Fibroblast of pulmonary artery (primary cell): ENCODE measurements at regions not wholly inside any gene's neighbourhood (a gene's known extent, or its start where the extent isn't known, plus 50 kb on each side); places are given as distances from the start of the nearest gene placed in this dataset.

Experiments
- DNase-seq: peaks from one replicate; pipeline ENCODE4 v3.0.0-alpha.2; 2010; ENCODE audit warnings: low read depth
- H3K4me3 ChIP-seq: replicated peaks from 2 replicates; pipeline ENCODE4 v1.5.1; 2011; ENCODE audit warnings: low read depth, mild to moderate bottlenecking, control low read depth, low read length, moderate library complexity
- CTCF ChIP-seq: IDR thresholded peaks from 2 replicates; pipeline ENCODE4 v1.5.1; 2011; ENCODE audit warnings: mild to moderate bottlenecking, control low read depth, low read length, inconsistent platforms; ENCODE audit errors: missing control alignments

GRCh38 chr22:48267681-48268080 is 1505.2 kb downstream of the TBC1D22A start:
- H3K4me3 ChIP-seq, result no peak overlapping the region
- DNase-seq, result no peak
- no peak for TF ChIP-seq CTCF

GRCh38 chr22:48265000-48265625 is 1502.7 kb downstream of the TBC1D22A start:
- DNase-seq, result no peak
- no peak for TF ChIP-seq CTCF
- no peak overlapping the region for H3K4me3 ChIP-seq

DNA sequence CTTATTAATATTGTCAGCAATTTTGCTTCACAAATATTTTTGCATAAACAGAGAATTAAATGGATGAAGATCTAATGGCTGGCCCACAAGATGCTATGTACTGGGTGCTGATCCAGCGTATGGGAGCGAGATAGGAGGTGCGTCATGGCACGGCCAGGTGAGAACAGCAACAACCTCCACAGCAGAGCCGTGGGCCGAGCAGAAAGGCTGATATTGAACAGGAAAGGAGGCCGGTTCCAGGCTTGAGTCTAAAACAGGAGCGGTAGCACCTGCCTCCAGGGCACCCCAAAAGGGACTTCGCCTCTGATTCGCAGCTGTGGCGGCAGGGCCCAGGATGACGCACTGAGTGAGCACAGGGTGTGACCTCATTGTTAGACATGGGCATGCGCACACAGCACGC is 1502.1 kb downstream of the TBC1D22A start:
- DNase-seq, result no peak
- TF ChIP-seq CTCF, result no peak
- H3K4me3 ChIP-seq, result no peak overlapping the region

GRCh38 chr22:48263791-48264351 is 1501.4 kb downstream of the TBC1D22A start:
- H3K4me3 ChIP-seq, result no peak overlapping the region
- TF ChIP-seq CTCF, result no peak
- no peak for DNase-seq

DNA sequence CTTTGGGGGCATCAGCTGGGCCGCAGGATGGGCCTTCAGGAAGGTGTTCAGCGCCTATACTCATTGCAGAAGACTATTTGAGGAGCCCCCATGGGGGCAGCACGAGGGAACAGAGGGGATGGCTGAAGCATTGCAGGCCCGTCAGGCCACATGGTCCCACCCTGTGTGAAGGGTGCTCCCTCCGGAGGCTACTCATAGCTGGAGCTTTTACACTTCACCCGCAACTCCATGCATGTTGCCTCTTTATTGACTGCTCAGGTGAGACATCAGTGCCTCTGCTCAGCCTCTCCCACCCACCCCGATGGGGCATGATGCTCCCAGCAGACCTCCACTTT is 1500.9 kb downstream of the TBC1D22A start:
- DNase-seq, result no peak
- TF ChIP-seq CTCF, result no peak

DNA sequence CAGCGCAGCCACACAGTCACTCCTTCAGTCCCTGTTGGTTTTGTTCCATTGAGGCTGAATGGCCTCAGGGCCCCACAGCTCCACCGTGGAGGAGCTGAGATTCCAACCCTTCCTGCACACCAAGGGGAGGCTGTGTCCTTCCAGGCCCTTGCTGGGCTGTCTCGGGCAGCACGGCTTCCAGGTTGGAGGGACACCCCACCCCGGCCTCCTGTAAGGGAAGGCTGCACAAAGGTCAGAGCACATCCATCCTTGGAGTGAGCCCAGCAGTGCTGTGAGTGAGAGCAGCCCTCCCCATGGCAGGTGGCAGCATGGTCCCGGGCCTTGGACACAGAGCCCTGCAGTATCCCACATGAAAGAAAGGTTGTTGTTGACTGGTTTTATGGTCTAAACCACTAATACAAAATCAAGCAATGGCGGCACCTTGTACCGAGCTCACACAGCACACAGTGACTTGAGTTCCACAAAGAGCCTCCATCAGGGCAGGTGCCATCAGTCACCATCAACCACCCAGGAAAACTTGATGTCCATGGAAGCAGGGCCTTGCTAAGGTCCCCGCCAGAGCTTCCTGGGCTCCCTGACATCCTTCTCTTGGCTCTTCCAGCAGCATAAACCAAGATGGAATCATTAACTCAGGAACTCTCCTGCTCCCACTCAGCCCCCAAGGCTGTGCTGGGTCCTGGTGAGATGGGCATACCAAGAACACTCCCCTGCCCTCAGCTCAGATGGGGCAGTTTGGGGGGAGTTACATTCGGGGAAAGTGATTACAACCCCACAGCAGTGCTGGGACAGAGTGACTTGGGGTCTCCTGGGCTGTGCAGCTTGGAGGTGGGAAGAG is 1500.4 kb downstream of the TBC1D22A start:
- TF ChIP-seq CTCF, result no peak

More for the DNA sequence above, 1500.9 kb downstream of the TBC1D22A start:
- H3K4me3 ChIP-seq, result no peak overlapping the region

DNA sequence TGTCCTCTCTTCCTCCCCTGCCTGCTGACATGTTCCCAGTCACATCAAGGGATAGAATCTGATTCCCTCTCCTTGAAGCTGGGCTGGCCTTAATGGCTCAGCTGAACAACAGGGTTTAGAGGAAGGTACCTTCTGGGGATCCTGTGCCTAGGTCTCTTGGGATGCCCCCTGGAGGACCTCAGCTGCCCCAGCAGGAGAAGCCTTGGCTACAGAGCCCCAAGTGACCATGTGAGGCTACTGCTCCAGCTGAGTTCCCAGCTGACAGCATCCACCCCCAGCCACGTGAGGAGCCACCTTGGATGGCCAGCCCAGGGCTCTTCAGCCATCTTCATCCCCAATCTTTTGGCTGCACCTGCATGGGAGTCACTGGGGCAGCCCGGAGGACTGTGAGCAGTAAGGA is 1499.3 kb downstream of the TBC1D22A start:
- H3K4me3 ChIP-seq, result no peak overlapping the region
- TF ChIP-seq CTCF, result no peak
- DNase-seq, result no peak

More for the DNA sequence above, 1500.4 kb downstream of the TBC1D22A start:
- no peak for DNase-seq
- no peak overlapping the region for H3K4me3 ChIP-seq
